B cell (primary cell): ENCODE measurements at regions not wholly inside any gene's neighbourhood (a gene's known extent, or its start where the extent isn't known, plus 50 kb on each side); places are given as distances from the start of the nearest gene placed in this dataset.

Experiments
- ATAC-seq: fragments of 200-7000 bp; cut with Tn5 transposase; one replicate; pipeline ENCODE4 v1.10.0; 2021; ENCODE audit warnings: low read depth, mild to moderate bottlenecking, moderate number of reproducible peaks, moderate library complexity
- CTCF ChIA-PET: fragments of 350-600 bp; sonication (Branson Sonifier 250); formaldehyde crosslinking; loops from one replicate; lab custom pipeline; 2021; ENCODE audit warnings: antibody characterized with exemption, inconsistent platforms; lab: Charles Lee
- POLR2A ChIA-PET: fragments of 350-600 bp; sonication (Branson Sonifier 250); formaldehyde crosslinking; loops from one replicate; lab custom pipeline; 2021; ENCODE audit warnings: antibody characterized with exemption; lab: Charles Lee
- DNase-seq: peaks from one replicate; pipeline ENCODE4 v3.0.0; 2013
- H2AFZ ChIP-seq: 2 replicates; pipeline ENCODE4 v1.6.1; 2012; ENCODE audit warnings: mild to moderate bottlenecking, low read depth, low read length; ENCODE audit not compliant: insufficient read depth, poor library complexity, severe bottlenecking
- H3K27ac ChIP-seq, 2 donors: 1 replicate in 1 of 2; 2 replicates in 1 of 2; pipeline ENCODE4 v1.5.1; 2012 to 2013; ENCODE audit warnings: low read length in 2 of 2, mild to moderate bottlenecking in 2 of 2, moderate library complexity in 1 of 2
- H3K27me3 ChIP-seq, 4 experiments: fragments of 200-600 bp in 1 of 4; sonication (generic) in 1 of 4; replicated peaks in 1 of 4; 1 replicate in 2 of 4; 2 replicates in 2 of 4; pipeline versions ENCODE4 v1.6.1 to v1.7.0; 2013 to 2016; ENCODE audit warnings: low read length in 3 of 4, mild to moderate bottlenecking in 2 of 4, mixed read lengths in 1 of 4, moderate library complexity in 1 of 4; ENCODE audit not compliant: insufficient read depth in 4 of 4, control insufficient read depth in 3 of 4; ENCODE audit errors: control extremely low read depth in 1 of 4
- H3K36me3 ChIP-seq, 2 experiments: replicated peaks in 1 of 2; 1 replicate in 1 of 2; 2 replicates in 1 of 2; pipeline versions ENCODE4 v1.6.1 to v1.7.1; 2013; ENCODE audit warnings: low read length in 1 of 2; ENCODE audit not compliant: insufficient read depth in 2 of 2, control insufficient read depth in 1 of 2; ENCODE audit errors: control extremely low read depth in 1 of 2, extremely low read depth in 1 of 2
- H3K4me1 ChIP-seq, 2 donors: fragments of 200-600 bp in 1 of 2; sonication (generic) in 1 of 2; 1 replicate in 1 of 2; 2 replicates in 1 of 2; pipeline versions ENCODE4 v1.5.1 to v1.6.1; 2013 to 2017; ENCODE audit warnings: low read length in 2 of 2; ENCODE audit not compliant: control insufficient read depth in 2 of 2, insufficient read depth in 2 of 2
- H3K4me2 ChIP-seq: replicated peaks from 2 replicates; pipeline ENCODE3; 2012; ENCODE audit warnings: mild to moderate bottlenecking, low read depth, low read length; ENCODE audit not compliant: poor library complexity, severe bottlenecking
- H3K4me3 ChIP-seq, 5 experiments: fragments of 200-600 bp in 1 of 5; sonication (generic) in 1 of 5; 1 replicate in 3 of 5; 2 replicates in 2 of 5; pipeline versions ENCODE4 v1.5.1 to v1.7.0; 2011 to 2016; ENCODE audit warnings: low read length in 4 of 5, mild to moderate bottlenecking in 4 of 5, low read depth in 2 of 5, control low read depth in 1 of 5, moderate library complexity in 1 of 5; ENCODE audit not compliant: insufficient read depth in 1 of 5; ENCODE audit errors: control extremely low read depth in 1 of 5, extremely low read depth in 1 of 5
- H3K79me2 ChIP-seq: fragments of 200-600 bp; sonication (generic); one replicate; pipeline ENCODE4 v1.6.0; 2016; ENCODE audit warnings: low read length; ENCODE audit not compliant: control insufficient read depth, insufficient read depth
- H3K9ac ChIP-seq: fragments of 200-600 bp; sonication (generic); 2 replicates; pipeline ENCODE4 v1.6.1; 2017; ENCODE audit warnings: mild to moderate bottlenecking, low read length, moderate library complexity
- H3K9me3 ChIP-seq, 3 donors: one replicate each; pipeline versions ENCODE4 v1.6.1 to v1.7.1; 2013; ENCODE audit warnings: low read length in 2 of 3; ENCODE audit not compliant: control insufficient read depth in 2 of 3, insufficient read depth in 1 of 3; ENCODE audit errors: control extremely low read depth in 1 of 3
- H4K20me1 ChIP-seq: 2 replicates; pipeline ENCODE4 v1.6.0; 2012; ENCODE audit warnings: mild to moderate bottlenecking, low read length; ENCODE audit not compliant: insufficient read depth, control insufficient read depth, poor library complexity, severe bottlenecking
- H3K27ac Mint-ChIP-seq: one replicate; pipeline ENCODE4 v1.8.0; 2021; ENCODE audit warnings: mixed read lengths
- H3K27me3 Mint-ChIP-seq: one replicate; pipeline ENCODE4 v1.8.0; 2021; ENCODE audit warnings: mixed read lengths
- H3K4me1 Mint-ChIP-seq: one replicate; pipeline ENCODE4 v1.8.0; 2021; ENCODE audit warnings: mixed read lengths
- H3K4me3 Mint-ChIP-seq: one replicate; pipeline ENCODE4 v1.8.0; 2021; ENCODE audit warnings: mixed read lengths
- H3K9me3 Mint-ChIP-seq: one replicate; pipeline ENCODE4 v1.8.0; 2022; ENCODE audit warnings: mixed read lengths; ENCODE audit not compliant: insufficient read depth
- CTCF ChIP-seq: fragments of 200-600 bp; IDR thresholded peaks from one replicate; pipeline ENCODE4 v1.8.0; 2022; ENCODE audit warnings: antibody characterized with exemption, mild to moderate bottlenecking
- EZH2 ChIP-seq: IDR thresholded peaks from 2 replicates; pipeline ENCODE4 v1.6.1; 2012; ENCODE audit warnings: borderline replicate concordance, low read depth, mild to moderate bottlenecking, moderate library complexity, low read length; ENCODE audit not compliant: insufficient read depth, poor library complexity, severe bottlenecking
- WGBS: methylation state at CpG from one replicate; pipeline ENCODE4 v1.1.5; 2013; ENCODE audit warnings: missing lambda C conversion rate; ENCODE audit not compliant: insufficient coverage; 5-methylcytosine and 5-hydroxymethylcytosine counted together
- intact Hi-C: fragments of 100-400 bp; cut with micrococcal nuclease; formaldehyde crosslinking; loops from one replicate; pipeline ENCODE4 v1.10.0; 2022

- Histone ChIP-seq H3K4me1 (no peaks in the 10 kb centered on the region), H2AFZ (no peak overlapping the region)
Observed at GRCh38 chr5:101932599-101932998, 363.5 kb downstream of the SLCO4C1 start.

GRCh38 chr5:101929628-101930027, 366.5 kb downstream of the SLCO4C1 start:
- ATAC-seq (no peak), DNase-seq (no peak)
- Histone ChIP-seq H3K9me3 (no peaks in the 10 kb centered on the region), H2AFZ (no peak overlapping the region), H3K79me2 (no peaks in the 10 kb centered on the region), H3K27me3 (no peaks in the 10 kb centered on the region), H3K4me1 (no peaks in the 10 kb centered on the region), H3K36me3 (no peaks in the 10 kb centered on the region), H3K27ac (no peak overlapping the region), H3K9ac (no peak overlapping the region), H3K4me3 (no peak overlapping the region), H3K4me2 (no peak overlapping the region), H4K20me1 (no peaks in the 10 kb centered on the region)
- Mint-ChIP-seq H3K9me3 (peaks cover 2% of the 10 kb centered on the region), H3K4me3 (no peak overlapping the region), H3K27me3 (no peaks in the 10 kb centered on the region), H3K4me1 (no peaks in the 10 kb centered on the region), H3K27ac (no peak overlapping the region)
- intact Hi-C loops, result no loop called here
- CTCF ChIA-PET, result no interaction called here
- TF ChIP-seq EZH2 (no peak), CTCF (no peak)
- POLR2A ChIA-PET, result no interaction called here

More at GRCh38 chr5:101932599-101932998, 363.5 kb downstream of the SLCO4C1 start:
- Histone ChIP-seq H3K4me3 (no peak overlapping the region), H3K36me3 (no peaks in the 10 kb centered on the region), H3K27ac (no peak overlapping the region), H3K9me3 (no peaks in the 10 kb centered on the region), H4K20me1 (no peaks in the 10 kb centered on the region), H3K27me3 (no peaks in the 10 kb centered on the region), H3K79me2 (no peaks in the 10 kb centered on the region), H3K9ac (no peak overlapping the region), H3K4me2 (no peak overlapping the region)
- TF ChIP-seq CTCF (no peak), EZH2 (no peak)
- ChIA-PET POLR2A (no interaction called here), CTCF (no interaction called here)
- ATAC-seq, result no peak
- no peak for DNase-seq
- Mint-ChIP-seq H3K27me3 (no peaks in the 10 kb centered on the region), H3K4me1 (no peaks in the 10 kb centered on the region), H3K27ac (no peak overlapping the region), H3K4me3 (no peak overlapping the region), H3K9me3 (no peaks in the 10 kb centered on the region)
- no CpG with 5 or more reads among the region's 3 CpGs for WGBS
- intact Hi-C loops, result no loop called here
